ENCODE measurements at regions not wholly inside any gene's neighbourhood (a gene's known extent, or its start where the extent isn't known, plus 50 kb on each side); places are given as distances from the start of the nearest gene placed in this dataset.

DNA sequence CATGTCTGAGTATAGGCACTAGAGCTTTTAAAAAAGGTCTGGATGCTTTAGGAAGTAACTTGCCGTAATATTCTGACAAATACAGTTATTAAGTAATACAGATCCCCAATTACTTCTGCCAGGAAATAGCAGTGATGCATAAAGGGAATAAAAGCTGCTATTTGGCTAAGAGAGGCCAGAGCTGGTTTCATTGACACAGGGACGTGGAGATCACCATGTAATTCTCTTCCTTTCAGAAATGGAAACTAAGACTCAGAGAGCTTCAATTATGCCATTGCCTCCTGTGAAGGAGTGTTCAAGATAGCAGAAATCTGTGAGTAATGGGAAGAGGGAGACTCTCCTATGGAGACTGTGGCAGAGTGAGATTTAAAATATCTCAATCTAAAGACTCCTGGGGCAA, 238.1 kb downstream of the SLITRK2 start:
- TF ChIP-seq, protein P1, sequence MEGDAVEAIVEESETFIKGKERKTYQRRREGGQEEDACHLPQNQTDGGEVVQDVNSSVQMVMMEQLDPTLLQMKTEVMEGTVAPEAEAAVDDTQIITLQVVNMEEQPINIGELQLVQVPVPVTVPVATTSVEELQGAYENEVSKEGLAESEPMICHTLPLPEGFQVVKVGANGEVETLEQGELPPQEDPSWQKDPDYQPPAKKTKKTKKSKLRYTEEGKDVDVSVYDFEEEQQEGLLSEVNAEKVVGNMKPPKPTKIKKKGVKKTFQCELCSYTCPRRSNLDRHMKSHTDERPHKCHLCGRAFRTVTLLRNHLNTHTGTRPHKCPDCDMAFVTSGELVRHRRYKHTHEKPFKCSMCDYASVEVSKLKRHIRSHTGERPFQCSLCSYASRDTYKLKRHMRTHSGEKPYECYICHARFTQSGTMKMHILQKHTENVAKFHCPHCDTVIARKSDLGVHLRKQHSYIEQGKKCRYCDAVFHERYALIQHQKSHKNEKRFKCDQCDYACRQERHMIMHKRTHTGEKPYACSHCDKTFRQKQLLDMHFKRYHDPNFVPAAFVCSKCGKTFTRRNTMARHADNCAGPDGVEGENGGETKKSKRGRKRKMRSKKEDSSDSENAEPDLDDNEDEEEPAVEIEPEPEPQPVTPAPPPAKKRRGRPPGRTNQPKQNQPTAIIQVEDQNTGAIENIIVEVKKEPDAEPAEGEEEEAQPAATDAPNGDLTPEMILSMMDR (IDR thresholded peaks at IDR 0.05 in 4 of 5, conservative IDR thresholded peaks at IDR 0.05 in 1 of 5): no peak
- no peak for TF ChIP-seq POLR2A (IDR thresholded peaks at IDR 0.05)

Data from gastrocnemius medialis (tissue), 4 donors.